ENCODE measurements at regions not wholly inside any gene's neighbourhood (a gene's known extent, or its start where the extent isn't known, plus 50 kb on each side); places are given as distances from the start of the nearest gene placed in this dataset.

- DNase-seq, result no peak
Observed at GRCh38 chr10:8923096-8923495, 868.6 kb downstream of the GATA3 start.

- DNase-seq, result no peak
Observed at GRCh38 chr10:8927705-8928104, 873.2 kb downstream of the GATA3 start.

- DNase-seq, result no peak
Observed at GRCh38 chr10:8946451-8946850, 892.0 kb downstream of the GATA3 start.

- no peak for DNase-seq
Observed at GRCh38 chr10:8950978-8951377, 896.5 kb downstream of the GATA3 start.

- peak; percentile 16 for DNase-seq
Observed at GRCh38 chr10:8951440-8952089, 897.1 kb downstream of the GATA3 start.

- DNase-seq, result no peak
Observed at GRCh38 chr10:8956400-8956799, 901.9 kb downstream of the GATA3 start.

- DNase-seq, result no peak
Observed at GRCh38 chr10:8962249-8962648, 907.8 kb downstream of the GATA3 start.

GRCh38 chr10:8967061-8967460 is 912.6 kb downstream of the GATA3 start:
- DNase-seq, result no peak

- DNase-seq, result no peak
Observed at GRCh38 chr10:8969853-8970252, 915.4 kb downstream of the GATA3 start.

- DNase-seq, result no peak
Observed at GRCh38 chr10:8975535-8975934, 921.0 kb downstream of the GATA3 start.

- no peak for DNase-seq
Observed at GRCh38 chr10:8978100-8978499, 923.6 kb downstream of the GATA3 start.

- no peak for DNase-seq
Observed at GRCh38 chr10:8979976-8980375, 925.5 kb downstream of the GATA3 start.

GRCh38 chr10:8981277-8981676 is 926.8 kb downstream of the GATA3 start:
- DNase-seq, result no peak

GRCh38 chr10:8985651-8986050 is 931.2 kb downstream of the GATA3 start:
- DNase-seq, result no peak

- DNase-seq, result no peak
Observed at GRCh38 chr10:8986975-8987374, 932.5 kb downstream of the GATA3 start.

GRCh38 chr10:8987712-8988111 is 933.2 kb downstream of the GATA3 start:
- DNase-seq, result peak; percentile 17

GRCh38 chr10:8990280-8990987 is 935.9 kb downstream of the GATA3 start:
- no peak for DNase-seq

GRCh38 chr10:8992009-8992408 is 937.5 kb downstream of the GATA3 start:
- DNase-seq, result no peak

GRCh38 chr10:8993864-8994263 is 939.4 kb downstream of the GATA3 start:
- DNase-seq, result no peak

GRCh38 chr10:8998751-8999150 is 944.3 kb downstream of the GATA3 start:
- no peak for DNase-seq

- DNase-seq, result no peak
Observed at GRCh38 chr10:9003122-9003521, 948.6 kb downstream of the GATA3 start.

- no peak for DNase-seq
Observed at GRCh38 chr10:9004736-9005135, 950.2 kb downstream of the GATA3 start.

GRCh38 chr10:9009505-9009904 is 955.0 kb downstream of the GATA3 start:
- DNase-seq, result no peak

GRCh38 chr10:9010093-9010492 is 955.6 kb downstream of the GATA3 start:
- peak; percentile 40 for DNase-seq
